Upper lobe of right lung (tissue), 1 donor: ENCODE measurements at regions not wholly inside any gene's neighbourhood (a gene's known extent, or its start where the extent isn't known, plus 50 kb on each side); places are given as distances from the start of the nearest gene placed in this dataset.

Experiments
- ATAC-seq: fragments of 200-7000 bp; cut with Tn5 transposase; one replicate; pipeline ENCODE4 v1.9.1; 2020; ENCODE audit warnings: mild to moderate bottlenecking, moderate library complexity
- DNase-seq: peaks from one replicate; pipeline ENCODE4 v3.0.0-alpha.2; 2020
- H3K27ac ChIP-seq: fragments of 200-600 bp; one replicate; pipeline ENCODE4 v1.8.0; 2022
- H3K27me3 ChIP-seq: fragments of 200-600 bp; one replicate; pipeline ENCODE4 v1.8.0; 2022; ENCODE audit warnings: mild to moderate bottlenecking
- H3K36me3 ChIP-seq: fragments of 200-600 bp; one replicate; pipeline ENCODE4 v1.8.0; 2022
- H3K4me1 ChIP-seq: fragments of 200-600 bp; one replicate; pipeline ENCODE4 v1.8.0; 2022
- H3K4me3 ChIP-seq: fragments of 200-600 bp; one replicate; pipeline ENCODE4 v1.8.0; 2022; ENCODE audit warnings: mild to moderate bottlenecking
- H3K9me3 ChIP-seq: fragments of 200-600 bp; one replicate; pipeline ENCODE4 v1.8.0; 2022
- CTCF ChIP-seq: fragments of 200-600 bp; IDR thresholded peaks from one replicate; pipeline ENCODE4 v1.8.0; 2022; ENCODE audit warnings: antibody characterized with exemption
- intact Hi-C: fragments of 100-400 bp; cut with DNase I; formaldehyde crosslinking; loops from one replicate; pipeline ENCODE4 v1.11.0; 2022
- donor health status: DM: no; HTN: yes; CAD: no; lungs with severe emphysema.

GRCh38 chr18:35864916-35865315 is 107.6 kb upstream of the RMP24 start:
- intact Hi-C loops, result no loop called here
- Histone ChIP-seq H3K9me3 (no peaks in the 10 kb centered on the region), H3K4me3 (no peak overlapping the region), H3K27ac (no peak overlapping the region), H3K4me1 (no peaks in the 10 kb centered on the region), H3K27me3 (no peaks in the 10 kb centered on the region), H3K36me3 (no peaks in the 10 kb centered on the region)
- no peak for TF ChIP-seq CTCF
- no peak for DNase-seq
- no peak for ATAC-seq

- TF ChIP-seq CTCF, result no peak
- Histone ChIP-seq H3K9me3 (no peaks in the 10 kb centered on the region), H3K27ac (no peak overlapping the region), H3K4me1 (no peaks in the 10 kb centered on the region), H3K27me3 (no peaks in the 10 kb centered on the region), H3K36me3 (no peaks in the 10 kb centered on the region), H3K4me3 (no peak overlapping the region)
- no peak for ATAC-seq
- no peak for DNase-seq
- intact Hi-C loops, result no loop called here
Measured at GRCh38 chr18:35868915-35869314, 103.6 kb upstream of the RMP24 start.

GRCh38 chr18:35871337-35871736 is 101.1 kb upstream of the RMP24 start:
- ATAC-seq, result no peak
- Histone ChIP-seq H3K4me1 (no peaks in the 10 kb centered on the region), H3K27ac (no peak overlapping the region), H3K27me3 (no peaks in the 10 kb centered on the region), H3K4me3 (no peak overlapping the region), H3K36me3 (no peaks in the 10 kb centered on the region), H3K9me3 (no peaks in the 10 kb centered on the region)
- intact Hi-C loops, result no loop called here
- TF ChIP-seq CTCF, result no peak
- DNase-seq, result no peak

GRCh38 chr18:35875566-35875965 is 96.9 kb upstream of the RMP24 start:
- ATAC-seq (no peak), DNase-seq (no peak)
- Histone ChIP-seq H3K4me3 (no peak overlapping the region), H3K27ac (no peak overlapping the region), H3K27me3 (no peaks in the 10 kb centered on the region), H3K36me3 (no peaks in the 10 kb centered on the region), H3K9me3 (no peaks in the 10 kb centered on the region), H3K4me1 (no peaks in the 10 kb centered on the region)
- no peak for TF ChIP-seq CTCF
- intact Hi-C loops, result no loop called here

GRCh38 chr18:35876243-35876642 is 96.2 kb upstream of the RMP24 start:
- Histone ChIP-seq H3K4me1 (no peaks in the 10 kb centered on the region), H3K27ac (no peak overlapping the region), H3K27me3 (no peaks in the 10 kb centered on the region), H3K9me3 (no peaks in the 10 kb centered on the region), H3K4me3 (no peak overlapping the region), H3K36me3 (no peaks in the 10 kb centered on the region)
- DNase-seq (no peak), ATAC-seq (no peak)
- no peak for TF ChIP-seq CTCF
- intact Hi-C loops, result no loop called here

- Histone ChIP-seq H3K9me3 (no peaks in the 10 kb centered on the region), H3K27ac (no peak overlapping the region), H3K36me3 (no peaks in the 10 kb centered on the region), H3K27me3 (no peaks in the 10 kb centered on the region), H3K4me1 (no peaks in the 10 kb centered on the region), H3K4me3 (no peak overlapping the region)
- intact Hi-C loops, result no loop called here
- DNase-seq (no peak), ATAC-seq (no peak)
- TF ChIP-seq CTCF, result no peak
Measured at GRCh38 chr18:35880788-35881455, 91.6 kb upstream of the RMP24 start.
